Thymus (tissue), 11 donors: ENCODE measurements at regions not wholly inside any gene's neighbourhood (a gene's known extent, or its start where the extent isn't known, plus 50 kb on each side); places are given as distances from the start of the nearest gene placed in this dataset.
"Not testable (repeated sequence)": the region's sequence is repeated elsewhere in the genome, so short reads cannot be mapped to it uniquely, and the experiment has no call there.

Experiments used
- DNase-seq, 9 donors: peaks; one replicate each; pipeline ENCODE4 v3.0.0-alpha.2; 2013; ENCODE audit warnings: low spot score in 9 of 9, low read depth in 6 of 9, missing footprints in 1 of 9
- H3K27ac ChIP-seq, 2 donors: one replicate each; pipeline ENCODE4 v1.5.1; 2013; ENCODE audit warnings: control low read depth in 1 of 2, low read depth in 1 of 2, low read length in 1 of 2, mild to moderate bottlenecking in 1 of 2, moderate library complexity in 1 of 2
- H3K27me3 ChIP-seq, 2 donors: one replicate each; pipeline ENCODE4 v1.5.1; 2013; ENCODE audit warnings: low read length in 1 of 2; ENCODE audit not compliant: control insufficient read depth in 2 of 2, insufficient read depth in 1 of 2
- H3K36me3 ChIP-seq, 2 donors: one replicate each; pipeline ENCODE4 v1.5.1; 2013; ENCODE audit warnings: low read length in 1 of 2, mild to moderate bottlenecking in 1 of 2, moderate library complexity in 1 of 2; ENCODE audit not compliant: control insufficient read depth in 2 of 2, insufficient read depth in 2 of 2
- H3K4me1 ChIP-seq, 2 donors: one replicate each; pipeline ENCODE4 v1.5.1; 2013; ENCODE audit warnings: low read length in 2 of 2; ENCODE audit not compliant: control insufficient read depth in 2 of 2, insufficient read depth in 2 of 2
- H3K4me3 ChIP-seq, 2 donors: one replicate each; pipeline ENCODE4 v1.5.1; 2013; ENCODE audit warnings: low read length in 2 of 2, control low read depth in 1 of 2, mild to moderate bottlenecking in 1 of 2
- H3K9me3 ChIP-seq, 2 donors: one replicate each; pipeline ENCODE4 v1.5.1; 2013; ENCODE audit warnings: low read length in 1 of 2, mild to moderate bottlenecking in 1 of 2; ENCODE audit not compliant: control insufficient read depth in 2 of 2, insufficient read depth in 1 of 2
- WGBS: extraction: QIAGEN DNeasy Blood & Tissue Kit; methylation state at CpG from one replicate; pipeline ENCODE4 v1.1.7; 2013; 5-methylcytosine and 5-hydroxymethylcytosine counted together
- donor health status: healthy.

DNA sequence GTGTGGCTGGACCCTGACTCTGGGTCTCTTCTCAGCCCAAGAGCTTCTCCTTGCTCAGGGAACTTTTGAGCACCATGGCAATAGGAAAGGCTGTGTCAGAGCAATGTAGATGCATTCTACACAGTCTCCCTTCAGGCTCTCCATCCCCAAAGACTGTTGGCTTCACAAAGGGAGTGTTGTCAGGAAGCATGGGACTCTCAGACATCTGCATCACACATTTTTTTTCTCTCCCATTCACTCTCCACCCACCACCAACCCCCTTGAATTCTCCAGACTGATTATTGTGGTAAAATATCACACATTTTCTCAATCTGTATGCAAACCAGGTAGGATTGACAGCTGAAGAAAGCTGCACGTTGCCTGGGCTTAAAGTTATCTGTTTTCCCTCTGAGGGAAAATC lies 105.4 kb upstream of the WARS2 start:
- Histone ChIP-seq H3K4me3 (no peak overlapping the region), H3K27me3 (no peaks in the 10 kb centered on the region), H3K27ac (no peak overlapping the region), H3K4me1 (no peaks in the 10 kb centered on the region), H3K9me3 (no peaks in the 10 kb centered on the region), H3K36me3 (no peaks in the 10 kb centered on the region)
- no peak for DNase-seq
- 94% methylated on average over 1 of the region's 1 CpG for WGBS

- no peaks in the 10 kb centered on the region for H3K27me3 ChIP-seq
- WGBS = 95% methylated on average over 5 of the region's 5 CpGs
Measured at GRCh38 chr1:119249283-119249682, 108.8 kb upstream of the WARS2 start.

DNA sequence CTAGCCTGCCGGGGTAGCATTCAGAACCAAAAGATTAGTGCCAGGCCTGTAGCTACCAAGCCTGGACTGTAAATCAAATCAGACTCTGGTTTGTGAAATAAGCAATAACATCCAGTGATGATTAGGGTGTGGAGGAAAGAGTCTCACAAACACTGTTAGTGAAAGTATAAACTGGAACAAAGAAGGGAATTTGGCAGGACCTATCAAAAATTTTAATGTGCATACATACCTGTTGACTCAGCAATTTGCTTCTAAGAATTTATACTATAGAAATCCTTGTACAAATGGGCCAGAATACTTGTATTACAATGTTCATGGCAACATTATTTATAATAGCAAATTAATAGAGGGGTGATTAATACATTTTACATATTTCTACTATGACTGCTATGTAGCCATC lies 109.8 kb upstream of the WARS2 start:
- H3K36me3 ChIP-seq = no peaks in the 10 kb centered on the region
- DNase-seq = no peak
- 96% methylated on average over 1 of the region's 1 CpG for WGBS
- no peaks in the 10 kb centered on the region for H3K27me3 ChIP-seq
- H3K4me3 ChIP-seq = no peak overlapping the region
- H3K4me1 ChIP-seq = no peaks in the 10 kb centered on the region
- H3K27ac ChIP-seq = no peak overlapping the region
- H3K9me3 ChIP-seq = no peaks in the 10 kb centered on the region

More at GRCh38 chr1:119249283-119249682, 108.8 kb upstream of the WARS2 start:
- H3K36me3 ChIP-seq = no peaks in the 10 kb centered on the region
- no peak overlapping the region for H3K4me3 ChIP-seq
- no peak overlapping the region for H3K27ac ChIP-seq
- H3K4me1 ChIP-seq = no peaks in the 10 kb centered on the region
- DNase-seq = no peak
- H3K9me3 ChIP-seq = no peaks in the 10 kb centered on the region

DNA sequence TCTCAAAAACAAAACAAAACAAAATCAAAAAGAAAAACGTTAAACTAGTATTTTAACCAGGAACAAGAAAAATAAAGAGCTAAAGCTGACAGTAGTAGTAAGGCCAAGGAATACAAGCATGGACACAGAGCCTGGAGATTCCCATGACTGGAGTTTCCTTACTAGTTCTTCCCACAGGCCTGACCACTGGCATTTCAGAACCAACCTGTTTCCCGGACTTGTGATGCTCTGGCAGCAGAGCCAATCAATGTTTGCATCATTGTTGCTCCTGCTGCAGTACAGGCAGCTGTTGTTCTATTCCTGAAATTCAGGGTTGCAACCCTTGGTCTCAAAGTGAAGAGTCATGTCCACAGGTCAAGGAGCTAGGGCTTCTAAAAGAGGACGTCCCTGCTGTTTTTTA lies 111.3 kb upstream of the WARS2 start:
- H3K27me3 ChIP-seq = no peaks in the 10 kb centered on the region
- H3K27ac ChIP-seq = no peak overlapping the region
- H3K36me3 ChIP-seq = no peaks in the 10 kb centered on the region
- DNase-seq = no peak
- no peaks in the 10 kb centered on the region for H3K4me1 ChIP-seq
- 93% methylated on average over 3 of the region's 3 CpGs for WGBS
- no peaks in the 10 kb centered on the region for H3K9me3 ChIP-seq
- H3K4me3 ChIP-seq = no peak overlapping the region

- Histone ChIP-seq H3K36me3 (no peaks in the 10 kb centered on the region), H3K4me1 (no peaks in the 10 kb centered on the region), H3K27me3 (no peaks in the 10 kb centered on the region), H3K9me3 (no peaks in the 10 kb centered on the region), H3K4me3 (no peak overlapping the region), H3K27ac (no peak overlapping the region)
- no peak for DNase-seq
- WGBS = 83% methylated on average over 1 of the region's 1 CpG
Measured at GRCh38 chr1:119253366-119253765, 112.9 kb upstream of the WARS2 start.

- H3K4me1 ChIP-seq = no peaks in the 10 kb centered on the region
- no peak for DNase-seq
- H3K9me3 ChIP-seq = no peaks in the 10 kb centered on the region
- no peak overlapping the region for H3K4me3 ChIP-seq
- H3K27ac ChIP-seq = no peak overlapping the region
- H3K36me3 ChIP-seq = no peaks in the 10 kb centered on the region
- WGBS = 89% methylated on average over 3 of the region's 3 CpGs
- no peaks in the 10 kb centered on the region for H3K27me3 ChIP-seq
Measured at GRCh38 chr1:119254067-119254720, 113.7 kb upstream of the WARS2 start.

DNA sequence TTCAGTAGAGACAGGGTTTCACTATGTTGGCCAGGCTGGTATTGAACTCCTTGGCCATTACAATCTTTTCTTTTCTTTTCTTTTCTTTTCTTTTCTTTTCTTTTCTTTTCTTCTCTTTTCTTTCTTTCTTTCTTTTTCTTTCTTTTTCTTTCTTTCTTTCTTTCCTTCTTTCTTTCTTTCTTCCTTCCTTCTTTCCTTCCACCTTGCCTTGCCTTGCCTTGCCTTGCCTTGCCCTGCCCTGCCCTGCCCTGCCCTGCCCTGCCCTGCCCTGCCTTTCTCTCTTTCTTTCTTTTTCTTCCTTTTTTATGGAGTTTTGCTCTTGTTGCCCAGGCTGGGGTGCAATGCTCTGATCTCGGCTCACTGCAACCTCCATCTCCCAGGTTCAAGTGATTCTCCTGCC lies 112.5 kb upstream of the HAO2 start:
- H3K4me1 ChIP-seq, H3K9me3 ChIP-seq, H3K27ac ChIP-seq, H3K27me3 ChIP-seq, H3K36me3 ChIP-seq, DNase-seq, H3K4me3 ChIP-seq: not testable (repeated sequence)
- WGBS = 97% methylated on average over 1 of the region's 1 CpG

DNA sequence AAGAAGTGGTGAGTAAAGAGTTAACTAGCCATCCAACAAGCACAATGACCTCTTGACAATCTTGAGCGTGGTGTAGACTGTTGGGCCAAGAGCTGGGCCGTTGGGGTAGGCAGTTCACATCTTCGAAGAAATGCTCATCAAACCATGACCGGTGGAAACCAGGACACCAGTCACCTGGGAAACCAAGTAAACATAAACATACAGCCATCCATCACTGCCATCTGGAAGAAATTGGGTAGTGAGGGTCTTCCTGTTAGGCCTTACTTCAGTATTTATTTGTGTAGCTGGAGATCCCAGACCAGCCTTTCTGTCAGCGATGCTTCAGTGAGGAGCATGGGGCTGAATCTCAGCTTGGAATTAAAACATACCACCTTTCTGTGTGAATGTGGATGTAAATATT lies 108.1 kb upstream of the HAO2 start:
- no peak for DNase-seq
- Histone ChIP-seq H3K36me3 (no peaks in the 10 kb centered on the region), H3K4me1 (no peaks in the 10 kb centered on the region), H3K9me3 (no peaks in the 10 kb centered on the region), H3K27me3 (no peaks in the 10 kb centered on the region), H3K27ac (no peak overlapping the region), H3K4me3 (no peak overlapping the region)
- 81% methylated on average over 5 of the region's 5 CpGs for WGBS

- 89% methylated on average over 1 of the region's 1 CpG for WGBS
- no peak overlapping the region for H3K4me3 ChIP-seq
- H3K9me3 ChIP-seq = no peaks in the 10 kb centered on the region
- no peak overlapping the region for H3K27ac ChIP-seq
- no peaks in the 10 kb centered on the region for H3K4me1 ChIP-seq
- no peaks in the 10 kb centered on the region for H3K36me3 ChIP-seq
- H3K27me3 ChIP-seq = no peaks in the 10 kb centered on the region
- no peak for DNase-seq
Measured at GRCh38 chr1:119266386-119266785, 102.2 kb upstream of the HAO2 start.

DNA sequence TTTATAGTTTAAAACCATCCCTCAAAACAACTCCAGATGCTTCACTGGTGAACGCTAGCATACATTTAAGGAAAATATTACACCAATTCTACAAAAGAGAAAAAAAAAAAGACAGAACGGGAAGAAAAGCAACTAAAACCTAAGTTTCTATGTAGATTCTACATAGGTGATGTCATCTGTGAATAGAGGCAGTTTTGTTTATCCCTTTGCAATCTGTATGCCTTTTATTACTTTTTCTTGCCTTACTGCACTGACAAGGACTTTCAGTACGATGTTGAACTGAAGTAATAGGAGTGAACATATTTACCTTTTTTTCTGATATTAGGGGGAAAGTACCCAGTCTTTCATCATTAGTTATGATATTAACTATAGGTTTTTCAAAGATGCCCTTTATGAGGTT lies 101.7 kb upstream of the HAO2 start:
- Histone ChIP-seq H3K36me3 (no peaks in the 10 kb centered on the region), H3K27me3 (no peaks in the 10 kb centered on the region), H3K4me1 (no peaks in the 10 kb centered on the region), H3K27ac (no peak overlapping the region), H3K9me3 (no peaks in the 10 kb centered on the region), H3K4me3 (no peak overlapping the region)
- WGBS = 93% methylated on average over 3 of the region's 3 CpGs
- DNase-seq = no peak
